ENCODE measurements at regions not wholly inside any gene's neighbourhood (a gene's known extent, or its start where the extent isn't known, plus 50 kb on each side); places are given as distances from the start of the nearest gene placed in this dataset.
A peak's percentile ranks its signal among the peaks of the same experiment; 100 is the strongest.

DNA sequence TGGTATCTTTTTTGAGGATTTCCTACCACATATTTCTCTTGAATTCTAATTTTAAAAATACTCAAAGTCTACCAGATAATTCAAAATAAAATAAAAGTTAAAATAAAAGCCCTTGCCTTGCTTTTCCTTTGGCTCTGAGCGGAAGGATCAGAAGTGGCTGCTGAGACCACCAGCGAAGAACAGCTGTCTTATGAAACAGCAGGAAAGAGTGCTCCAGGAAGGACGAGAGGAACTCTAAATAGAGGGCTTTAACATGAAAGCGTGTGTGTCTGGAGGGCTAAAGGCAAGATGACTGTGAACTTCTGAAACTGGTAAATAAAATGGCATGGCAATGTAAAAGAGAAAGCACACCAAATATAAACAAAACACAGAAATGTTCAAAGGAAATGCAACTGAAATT is 521.5 kb upstream of the SPRY2 start:
- H2AFZ ChIP-seq, result no peak overlapping the region
- H3K79me2 ChIP-seq (replicated peaks; ENCODE audit: insufficient read depth), result no peaks in the 10 kb centered on the region
- H3K27ac ChIP-seq (ENCODE audit: low read depth), result no peak overlapping the region
- H3K4me3 ChIP-seq, result no peak overlapping the region
- no peaks in the 10 kb centered on the region for H4K20me1 ChIP-seq (replicated peaks; ENCODE audit: insufficient read depth)
- Mint-ChIP-seq H3K36me3 (ENCODE audit: low read depth) (0 out of 3 replicates have a peak, but pooled peaks cover 3% of the 10 kb centered on the region), H3K27me3 (ENCODE audit: insufficient read depth, low read depth, poor library complexity) (no peaks in the 10 kb centered on the region), H3K4me1 (peaks cover 11% of the 10 kb centered on the region), H3K27ac (no peak overlapping the region; the same call in 1 of the 2 replicates), H3K4me3 (no peak overlapping the region), H3K9me3 (peaks cover 6% of the 10 kb centered on the region; the same call in 2 of the 3 replicates)
- no peaks in the 10 kb centered on the region for H3K36me3 ChIP-seq (ENCODE audit: insufficient read depth)
- H3K27me3 ChIP-seq (ENCODE audit: insufficient read depth), result no peaks in the 10 kb centered on the region
- no peak for TF ChIP-seq ZNF331 (CRISPR knock-in tag; IDR thresholded peaks at IDR 0.05; ENCODE audit: low read depth)
- no peak for TF ChIP-seq CREB1 (CRISPR knock-in tag; IDR thresholded peaks at IDR 0.05; ENCODE audit: low read depth)
- ATAC-seq (no peak; the same call in 2 of the 3 replicates), DNase-seq (ENCODE audit: low spot score) (peak; percentile 35)
- no peak overlapping the region for H3K4me2 ChIP-seq
- H3F3A ChIP-seq (replicated peaks; ENCODE audit: low read depth), result no peaks in the 10 kb centered on the region
- H3K4me1 ChIP-seq (ENCODE audit: insufficient read depth), result peaks cover 14% of the 10 kb centered on the region
- H3K9me2 ChIP-seq (ENCODE audit: insufficient read depth), result no peaks in the 10 kb centered on the region

DNA sequence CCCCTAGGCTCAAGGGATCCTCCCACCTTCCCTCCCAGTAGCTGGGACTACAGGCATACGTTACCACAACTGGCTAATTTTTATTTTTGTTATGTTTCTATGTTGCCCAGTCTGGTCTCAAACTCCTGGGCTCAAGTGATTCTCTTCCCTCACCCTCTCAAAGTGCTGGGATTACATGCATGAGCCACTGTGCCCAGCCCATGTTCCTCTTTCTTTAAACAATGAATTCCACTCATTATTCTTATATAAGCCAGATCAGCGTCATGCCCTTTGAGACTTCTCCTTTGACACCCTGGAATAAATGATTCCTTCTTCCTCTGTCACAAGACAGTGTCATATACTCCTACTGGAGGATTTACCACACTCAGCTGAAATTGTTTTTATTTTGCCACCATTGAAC is 519.9 kb upstream of the SPRY2 start:
- 0 out of 3 replicates have a peak, but pooled peaks cover 3% of the 10 kb centered on the region for H3K36me3 Mint-ChIP-seq (ENCODE audit: low read depth)
- no peak for DNase-seq (ENCODE audit: low spot score)
- no peaks in the 10 kb centered on the region for H3F3A ChIP-seq (replicated peaks; ENCODE audit: low read depth)
- H3K4me1 ChIP-seq (ENCODE audit: insufficient read depth), result peaks cover 14% of the 10 kb centered on the region
- peaks cover 6% of the 10 kb centered on the region; the same call in 2 of the 3 replicates for H3K9me3 Mint-ChIP-seq
- no peak overlapping the region for H2AFZ ChIP-seq
- no peak overlapping the region for H3K27ac Mint-ChIP-seq
- H4K20me1 ChIP-seq (replicated peaks; ENCODE audit: insufficient read depth), result no peaks in the 10 kb centered on the region
- no peaks in the 10 kb centered on the region for H3K79me2 ChIP-seq (replicated peaks; ENCODE audit: insufficient read depth)
- peaks cover 11% of the 10 kb centered on the region for H3K4me1 Mint-ChIP-seq
- no peak for ATAC-seq
- H3K27me3 ChIP-seq (ENCODE audit: insufficient read depth), result no peaks in the 10 kb centered on the region
- H3K4me3 ChIP-seq, result no peak overlapping the region
- no peaks in the 10 kb centered on the region for H3K36me3 ChIP-seq (ENCODE audit: insufficient read depth)
- H3K27ac ChIP-seq (ENCODE audit: low read depth), result no peak overlapping the region
- no peak overlapping the region for H3K4me2 ChIP-seq
- H3K9me2 ChIP-seq (ENCODE audit: insufficient read depth), result no peaks in the 10 kb centered on the region
- H3K4me3 Mint-ChIP-seq, result no peak overlapping the region
- no peaks in the 10 kb centered on the region for H3K27me3 Mint-ChIP-seq (ENCODE audit: insufficient read depth, low read depth, poor library complexity)
- TF ChIP-seq POLR2AphosphoS5 (IDR thresholded peaks at IDR 0.05; ENCODE audit: low read depth), result no peak
- TF ChIP-seq STAT1 (IDR thresholded peaks at IDR 0.05; ENCODE audit: unreplicated experiment), result no peak
- TF ChIP-seq, protein P1, sequence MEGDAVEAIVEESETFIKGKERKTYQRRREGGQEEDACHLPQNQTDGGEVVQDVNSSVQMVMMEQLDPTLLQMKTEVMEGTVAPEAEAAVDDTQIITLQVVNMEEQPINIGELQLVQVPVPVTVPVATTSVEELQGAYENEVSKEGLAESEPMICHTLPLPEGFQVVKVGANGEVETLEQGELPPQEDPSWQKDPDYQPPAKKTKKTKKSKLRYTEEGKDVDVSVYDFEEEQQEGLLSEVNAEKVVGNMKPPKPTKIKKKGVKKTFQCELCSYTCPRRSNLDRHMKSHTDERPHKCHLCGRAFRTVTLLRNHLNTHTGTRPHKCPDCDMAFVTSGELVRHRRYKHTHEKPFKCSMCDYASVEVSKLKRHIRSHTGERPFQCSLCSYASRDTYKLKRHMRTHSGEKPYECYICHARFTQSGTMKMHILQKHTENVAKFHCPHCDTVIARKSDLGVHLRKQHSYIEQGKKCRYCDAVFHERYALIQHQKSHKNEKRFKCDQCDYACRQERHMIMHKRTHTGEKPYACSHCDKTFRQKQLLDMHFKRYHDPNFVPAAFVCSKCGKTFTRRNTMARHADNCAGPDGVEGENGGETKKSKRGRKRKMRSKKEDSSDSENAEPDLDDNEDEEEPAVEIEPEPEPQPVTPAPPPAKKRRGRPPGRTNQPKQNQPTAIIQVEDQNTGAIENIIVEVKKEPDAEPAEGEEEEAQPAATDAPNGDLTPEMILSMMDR (conservative IDR thresholded peaks at IDR 0.05; ENCODE audit: low read depth in 2 of 2), result no peak
- TF ChIP-seq NANOG (IDR thresholded peaks at IDR 0.05; ENCODE audit: borderline replicate concordance), result no peak
- no peak for TF ChIP-seq JUNB (IDR thresholded peaks at IDR 0.05; ENCODE audit: unreplicated experiment)
- no peak for TF ChIP-seq ZNF114 (CRISPR knock-in tag; IDR thresholded peaks at IDR 0.05)
- no peak for TF ChIP-seq EZH2phosphoT487 (IDR thresholded peaks at IDR 0.05; ENCODE audit: unreplicated experiment)
- TF ChIP-seq, protein P2, sequence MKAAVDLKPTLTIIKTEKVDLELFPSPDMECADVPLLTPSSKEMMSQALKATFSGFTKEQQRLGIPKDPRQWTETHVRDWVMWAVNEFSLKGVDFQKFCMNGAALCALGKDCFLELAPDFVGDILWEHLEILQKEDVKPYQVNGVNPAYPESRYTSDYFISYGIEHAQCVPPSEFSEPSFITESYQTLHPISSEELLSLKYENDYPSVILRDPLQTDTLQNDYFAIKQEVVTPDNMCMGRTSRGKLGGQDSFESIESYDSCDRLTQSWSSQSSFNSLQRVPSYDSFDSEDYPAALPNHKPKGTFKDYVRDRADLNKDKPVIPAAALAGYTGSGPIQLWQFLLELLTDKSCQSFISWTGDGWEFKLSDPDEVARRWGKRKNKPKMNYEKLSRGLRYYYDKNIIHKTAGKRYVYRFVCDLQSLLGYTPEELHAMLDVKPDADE (IDR thresholded peaks at IDR 0.05), result no peak
- TF ChIP-seq, protein P3, sequence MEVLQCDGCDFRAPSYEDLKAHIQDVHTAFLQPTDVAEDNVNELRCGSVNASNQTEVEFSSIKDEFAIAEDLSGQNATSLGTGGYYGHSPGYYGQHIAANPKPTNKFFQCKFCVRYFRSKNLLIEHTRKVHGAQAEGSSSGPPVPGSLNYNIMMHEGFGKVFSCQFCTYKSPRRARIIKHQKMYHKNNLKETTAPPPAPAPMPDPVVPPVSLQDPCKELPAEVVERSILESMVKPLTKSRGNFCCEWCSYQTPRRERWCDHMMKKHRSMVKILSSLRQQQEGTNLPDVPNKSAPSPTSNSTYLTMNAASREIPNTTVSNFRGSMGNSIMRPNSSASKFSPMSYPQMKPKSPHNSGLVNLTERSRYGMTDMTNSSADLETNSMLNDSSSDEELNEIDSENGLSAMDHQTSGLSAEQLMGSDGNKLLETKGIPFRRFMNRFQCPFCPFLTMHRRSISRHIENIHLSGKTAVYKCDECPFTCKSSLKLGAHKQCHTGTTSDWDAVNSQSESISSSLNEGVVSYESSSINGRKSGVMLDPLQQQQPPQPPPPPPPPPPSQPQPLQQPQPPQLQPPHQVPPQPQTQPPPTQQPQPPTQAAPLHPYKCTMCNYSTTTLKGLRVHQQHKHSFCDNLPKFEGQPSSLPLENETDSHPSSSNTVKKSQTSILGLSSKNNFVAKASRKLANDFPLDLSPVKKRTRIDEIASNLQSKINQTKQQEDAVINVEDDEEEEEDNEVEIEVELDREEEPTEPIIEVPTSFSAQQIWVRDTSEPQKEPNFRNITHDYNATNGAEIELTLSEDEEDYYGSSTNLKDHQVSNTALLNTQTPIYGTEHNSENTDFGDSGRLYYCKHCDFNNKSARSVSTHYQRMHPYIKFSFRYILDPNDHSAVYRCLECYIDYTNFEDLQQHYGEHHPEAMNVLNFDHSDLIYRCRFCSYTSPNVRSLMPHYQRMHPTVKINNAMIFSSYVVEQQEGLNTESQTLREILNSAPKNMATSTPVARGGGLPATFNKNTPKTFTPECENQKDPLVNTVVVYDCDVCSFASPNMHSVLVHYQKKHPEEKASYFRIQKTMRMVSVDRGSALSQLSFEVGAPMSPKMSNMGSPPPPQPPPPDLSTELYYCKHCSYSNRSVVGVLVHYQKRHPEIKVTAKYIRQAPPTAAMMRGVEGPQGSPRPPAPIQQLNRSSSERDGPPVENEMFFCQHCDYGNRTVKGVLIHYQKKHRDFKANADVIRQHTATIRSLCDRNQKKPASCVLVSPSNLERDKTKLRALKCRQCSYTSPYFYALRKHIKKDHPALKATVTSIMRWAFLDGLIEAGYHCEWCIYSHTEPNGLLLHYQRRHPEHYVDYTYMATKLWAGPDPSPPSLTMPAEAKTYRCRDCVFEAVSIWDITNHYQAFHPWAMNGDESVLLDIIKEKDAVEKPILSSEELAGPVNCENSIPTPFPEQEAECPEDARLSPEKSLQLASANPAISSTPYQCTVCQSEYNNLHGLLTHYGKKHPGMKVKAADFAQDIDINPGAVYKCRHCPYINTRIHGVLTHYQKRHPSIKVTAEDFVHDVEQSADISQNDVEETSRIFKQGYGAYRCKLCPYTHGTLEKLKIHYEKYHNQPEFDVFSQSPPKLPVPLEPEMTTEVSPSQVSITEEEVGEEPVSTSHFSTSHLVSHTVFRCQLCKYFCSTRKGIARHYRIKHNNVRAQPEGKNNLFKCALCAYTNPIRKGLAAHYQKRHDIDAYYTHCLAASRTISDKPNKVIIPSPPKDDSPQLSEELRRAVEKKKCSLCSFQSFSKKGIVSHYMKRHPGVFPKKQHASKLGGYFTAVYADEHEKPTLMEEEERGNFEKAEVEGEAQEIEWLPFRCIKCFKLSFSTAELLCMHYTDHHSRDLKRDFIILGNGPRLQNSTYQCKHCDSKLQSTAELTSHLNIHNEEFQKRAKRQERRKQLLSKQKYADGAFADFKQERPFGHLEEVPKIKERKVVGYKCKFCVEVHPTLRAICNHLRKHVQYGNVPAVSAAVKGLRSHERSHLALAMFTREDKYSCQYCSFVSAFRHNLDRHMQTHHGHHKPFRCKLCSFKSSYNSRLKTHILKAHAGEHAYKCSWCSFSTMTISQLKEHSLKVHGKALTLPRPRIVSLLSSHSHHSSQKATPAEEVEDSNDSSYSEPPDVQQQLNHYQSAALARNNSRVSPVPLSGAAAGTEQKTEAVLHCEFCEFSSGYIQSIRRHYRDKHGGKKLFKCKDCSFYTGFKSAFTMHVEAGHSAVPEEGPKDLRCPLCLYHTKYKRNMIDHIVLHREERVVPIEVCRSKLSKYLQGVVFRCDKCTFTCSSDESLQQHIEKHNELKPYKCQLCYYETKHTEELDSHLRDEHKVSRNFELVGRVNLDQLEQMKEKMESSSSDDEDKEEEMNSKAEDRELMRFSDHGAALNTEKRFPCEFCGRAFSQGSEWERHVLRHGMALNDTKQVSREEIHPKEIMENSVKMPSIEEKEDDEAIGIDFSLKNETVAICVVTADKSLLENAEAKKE (CRISPR knock-in tag; IDR thresholded peaks at IDR 0.05), result no peak
- TF ChIP-seq CREB1 (CRISPR knock-in tag; IDR thresholded peaks at IDR 0.05; ENCODE audit: low read depth), result no peak
- TF ChIP-seq ZNF331 (CRISPR knock-in tag; IDR thresholded peaks at IDR 0.05; ENCODE audit: low read depth), result no peak
- no peak for TF ChIP-seq EZH2 (IDR thresholded peaks at IDR 0.05; ENCODE audit: low read depth, unreplicated experiment)
